ENCODE measurements at regions not wholly inside any gene's neighbourhood (a gene's known extent, or its start where the extent isn't known, plus 50 kb on each side); places are given as distances from the start of the nearest gene placed in this dataset.

DNA sequence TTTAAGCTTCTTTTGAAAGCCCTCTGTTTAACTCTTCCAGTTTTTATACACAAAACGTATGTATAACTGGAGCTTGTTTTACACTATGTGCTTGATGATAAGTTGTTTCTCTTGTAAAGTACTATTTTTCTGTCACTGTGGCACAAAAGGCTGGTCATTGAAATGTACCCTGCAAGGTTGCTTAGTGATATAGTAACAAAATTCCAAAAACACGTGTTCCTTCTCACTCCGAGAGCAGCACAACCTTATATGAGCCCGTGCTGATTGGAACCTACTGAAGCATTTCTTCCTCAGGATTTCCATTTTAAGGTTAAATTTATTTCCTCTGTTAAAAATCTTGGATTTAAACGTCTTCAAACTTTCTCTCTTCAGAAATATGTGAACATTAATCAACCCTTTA, 772.9 kb upstream of the TENM3 start:
- Histone ChIP-seq H3K27ac (no peak overlapping the region), H3K4me1 (ENCODE audit: control insufficient read depth in 1 of 2, insufficient read depth in 1 of 2, low read depth in 1 of 2, low read length in 1 of 2) (no peaks in the 10 kb centered on the region), H3K9me3 (no peaks in the 10 kb centered on the region), H3K36me3 (no peaks in the 10 kb centered on the region), H3K4me3 (ENCODE audit: low read depth in 1 of 2, low read length in 1 of 2) (no peak overlapping the region), H3K27me3 (no peaks in the 10 kb centered on the region)
- TF ChIP-seq, protein P1, sequence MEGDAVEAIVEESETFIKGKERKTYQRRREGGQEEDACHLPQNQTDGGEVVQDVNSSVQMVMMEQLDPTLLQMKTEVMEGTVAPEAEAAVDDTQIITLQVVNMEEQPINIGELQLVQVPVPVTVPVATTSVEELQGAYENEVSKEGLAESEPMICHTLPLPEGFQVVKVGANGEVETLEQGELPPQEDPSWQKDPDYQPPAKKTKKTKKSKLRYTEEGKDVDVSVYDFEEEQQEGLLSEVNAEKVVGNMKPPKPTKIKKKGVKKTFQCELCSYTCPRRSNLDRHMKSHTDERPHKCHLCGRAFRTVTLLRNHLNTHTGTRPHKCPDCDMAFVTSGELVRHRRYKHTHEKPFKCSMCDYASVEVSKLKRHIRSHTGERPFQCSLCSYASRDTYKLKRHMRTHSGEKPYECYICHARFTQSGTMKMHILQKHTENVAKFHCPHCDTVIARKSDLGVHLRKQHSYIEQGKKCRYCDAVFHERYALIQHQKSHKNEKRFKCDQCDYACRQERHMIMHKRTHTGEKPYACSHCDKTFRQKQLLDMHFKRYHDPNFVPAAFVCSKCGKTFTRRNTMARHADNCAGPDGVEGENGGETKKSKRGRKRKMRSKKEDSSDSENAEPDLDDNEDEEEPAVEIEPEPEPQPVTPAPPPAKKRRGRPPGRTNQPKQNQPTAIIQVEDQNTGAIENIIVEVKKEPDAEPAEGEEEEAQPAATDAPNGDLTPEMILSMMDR (IDR thresholded peaks at IDR 0.05) = no peak

DNA sequence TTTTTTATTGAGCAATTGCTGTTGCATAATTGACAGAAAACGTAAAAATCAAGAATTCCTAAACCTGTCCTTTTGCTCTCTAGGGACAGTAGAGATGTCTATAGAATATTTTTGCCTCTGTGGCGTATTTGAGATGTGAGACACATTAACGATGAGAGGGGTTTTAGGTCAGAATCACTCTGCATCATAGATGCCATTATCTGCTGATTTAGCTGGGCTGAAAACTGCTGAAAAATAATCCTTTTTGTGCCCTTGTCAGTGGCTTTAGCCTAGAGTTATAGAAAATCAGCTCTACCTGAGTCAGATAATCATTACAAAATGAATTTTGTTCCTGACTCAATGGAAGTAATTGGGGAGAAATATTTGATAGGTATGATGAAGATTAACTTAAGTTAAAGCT, 767.8 kb upstream of the TENM3 start:
- Histone ChIP-seq H3K27ac (no peak overlapping the region), H3K27me3 (no peaks in the 10 kb centered on the region), H3K4me3 (ENCODE audit: low read depth in 1 of 2, low read length in 1 of 2) (no peak overlapping the region), H3K9me3 (no peaks in the 10 kb centered on the region), H3K36me3 (no peaks in the 10 kb centered on the region), H3K4me1 (ENCODE audit: control insufficient read depth in 1 of 2, insufficient read depth in 1 of 2, low read depth in 1 of 2, low read length in 1 of 2) (no peaks in the 10 kb centered on the region)
- TF ChIP-seq, protein P1 (IDR thresholded peaks at IDR 0.05) = no peak

DNA sequence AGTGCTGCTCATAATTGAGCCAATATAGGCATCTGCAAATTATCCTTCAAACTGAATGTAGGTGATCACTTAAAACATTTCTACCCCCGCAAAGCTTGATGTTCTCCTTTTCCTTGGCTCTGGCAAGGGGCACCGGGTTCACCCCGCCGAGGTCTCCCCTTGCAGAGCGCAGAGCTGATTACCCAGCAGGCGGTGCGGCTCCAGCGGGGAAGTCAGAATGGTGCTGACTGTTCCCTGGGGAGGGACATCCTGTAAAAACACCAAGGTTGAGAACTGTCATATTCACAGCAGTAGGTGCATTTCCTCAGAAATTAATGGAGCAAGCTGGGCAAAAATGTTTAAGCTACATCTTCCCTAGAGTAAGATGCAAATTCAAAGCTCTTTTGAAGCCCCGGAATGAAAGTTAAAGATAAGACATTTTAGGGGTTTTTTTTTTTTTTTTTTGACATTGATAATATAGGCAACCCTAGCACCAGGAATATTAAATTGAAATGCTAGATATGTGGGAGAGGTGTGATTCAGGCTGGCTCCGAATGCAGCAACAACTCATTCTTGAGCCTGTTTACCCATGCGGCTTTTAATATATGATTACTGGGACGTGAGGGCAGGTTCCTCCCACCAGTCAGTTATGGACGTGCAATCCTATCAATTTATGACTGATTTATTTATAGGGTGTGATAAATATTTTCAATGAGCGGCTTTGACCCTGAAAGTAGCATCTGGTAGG, 767.3 kb upstream of the TENM3 start:
- H3K4me3 ChIP-seq (ENCODE audit: low read depth in 1 of 2, low read length in 1 of 2) = no peak overlapping the region
- no peak overlapping the region for H3K27ac ChIP-seq
- H3K4me1 ChIP-seq (ENCODE audit: control insufficient read depth in 1 of 2, insufficient read depth in 1 of 2, low read depth in 1 of 2, low read length in 1 of 2) = no peaks in the 10 kb centered on the region

DNA sequence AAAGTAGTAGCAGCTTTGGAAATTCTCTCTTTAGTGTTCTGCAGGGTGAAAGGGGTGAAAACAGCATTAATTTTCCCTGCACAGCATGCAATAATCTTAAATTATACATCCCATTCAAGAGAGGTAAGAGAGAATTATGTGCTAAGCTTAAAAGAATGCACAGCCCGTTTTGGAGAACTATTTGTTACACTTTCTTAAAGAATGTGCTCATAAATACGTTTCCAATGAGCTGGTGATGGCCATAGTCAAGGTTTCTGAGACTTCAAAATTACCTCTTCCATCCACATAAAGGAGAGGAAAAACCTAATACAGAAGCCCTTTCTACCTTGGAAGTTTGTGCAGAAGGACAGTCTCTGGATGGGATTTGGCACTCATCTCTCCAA, 766.7 kb upstream of the TENM3 start:
- H3K27me3 ChIP-seq = no peaks in the 10 kb centered on the region
- no peak overlapping the region for H3K4me3 ChIP-seq (ENCODE audit: low read depth in 1 of 2, low read length in 1 of 2)
- H3K4me1 ChIP-seq (ENCODE audit: control insufficient read depth in 1 of 2, insufficient read depth in 1 of 2, low read depth in 1 of 2, low read length in 1 of 2) = no peaks in the 10 kb centered on the region
- no peaks in the 10 kb centered on the region for H3K36me3 ChIP-seq
- no peaks in the 10 kb centered on the region for H3K9me3 ChIP-seq
- TF ChIP-seq, protein P1 (IDR thresholded peaks at IDR 0.05) = no peak
- H3K27ac ChIP-seq = no peak overlapping the region

More for the DNA sequence above, 767.3 kb upstream of the TENM3 start:
- Histone ChIP-seq H3K9me3 (no peaks in the 10 kb centered on the region), H3K27me3 (no peaks in the 10 kb centered on the region), H3K36me3 (no peaks in the 10 kb centered on the region)
- TF ChIP-seq, protein P1 (IDR thresholded peaks at IDR 0.05) = no peak

DNA sequence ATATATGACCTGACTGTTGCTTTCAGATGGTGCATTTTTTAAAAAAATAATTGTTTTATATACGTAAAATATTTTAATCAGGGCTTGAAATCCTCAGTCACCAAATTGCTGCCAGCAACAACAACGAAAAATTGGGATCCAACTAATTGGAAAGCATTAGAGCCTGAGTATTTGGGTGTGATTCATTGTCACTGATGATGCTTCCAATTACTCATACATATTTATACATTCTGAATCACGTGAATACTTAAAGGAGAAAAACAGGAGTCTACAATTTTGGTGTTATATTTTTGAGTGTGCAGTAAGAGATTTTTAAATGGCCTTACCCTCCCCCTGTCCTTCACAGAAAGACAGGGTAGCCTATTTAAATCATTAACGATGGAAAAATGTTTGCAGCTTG, 765.6 kb upstream of the TENM3 start:
- H3K27ac ChIP-seq = no peak overlapping the region
- H3K9me3 ChIP-seq = no peaks in the 10 kb centered on the region
- TF ChIP-seq, protein P1 (IDR thresholded peaks at IDR 0.05) = no peak
- H3K36me3 ChIP-seq = no peaks in the 10 kb centered on the region
- no peaks in the 10 kb centered on the region for H3K27me3 ChIP-seq
- H3K4me1 ChIP-seq (ENCODE audit: control insufficient read depth in 1 of 2, insufficient read depth in 1 of 2, low read depth in 1 of 2, low read length in 1 of 2) = no peaks in the 10 kb centered on the region
- H3K4me3 ChIP-seq (ENCODE audit: low read depth in 1 of 2, low read length in 1 of 2) = no peak overlapping the region
